Astrocyte (in vitro differentiated cells and primary cell): ENCODE measurements at regions not wholly inside any gene's neighbourhood (a gene's known extent, or its start where the extent isn't known, plus 50 kb on each side); places are given as distances from the start of the nearest gene placed in this dataset.

Source experiments
- CTCF ChIP-seq: IDR thresholded peaks from 2 replicates; pipeline ENCODE4 v1.5.1; 2011; ENCODE audit warnings: low read depth, mild to moderate bottlenecking, inconsistent platforms, low read length, moderate library complexity; ENCODE audit not compliant: insufficient read depth
- EZH2 ChIP-seq: IDR thresholded peaks from 2 replicates; pipeline ENCODE4 v1.6.1; 2012; ENCODE audit warnings: mild to moderate bottlenecking, low read length, inconsistent platforms; ENCODE audit not compliant: insufficient read depth

- TF ChIP-seq CTCF = no peak
- TF ChIP-seq EZH2 = no peak
Measured at GRCh38 chrX:128992107-128992971, 531.0 kb downstream of the SMARCA1 start.
